ENCODE measurements at regions not wholly inside any gene's neighbourhood (a gene's known extent, or its start where the extent isn't known, plus 50 kb on each side); places are given as distances from the start of the nearest gene placed in this dataset.

GRCh38 chr18:78125206-78125896, 854.3 kb upstream of the SALL3 start:
- H3K4me1 Mint-ChIP-seq: no peaks in the 10 kb centered on the region

GRCh38 chr18:78126106-78126505, 853.5 kb upstream of the SALL3 start:
- no peak overlapping the region for H3K27ac Mint-ChIP-seq

More at GRCh38 chr18:78125206-78125896, 854.3 kb upstream of the SALL3 start:
- Mint-ChIP-seq H3K27me3 (peaks cover 3% of the 10 kb centered on the region), H3K9me3 (peaks cover 9% of the 10 kb centered on the region), H3K27ac (no peak overlapping the region), H3K36me3 (no peaks in the 10 kb centered on the region), H3K4me3 (no peak overlapping the region)
- DNase-seq: no peak

GRCh38 chr18:78126536-78126935, 853.1 kb upstream of the SALL3 start:
- H3K27me3 Mint-ChIP-seq: peaks cover 3% of the 10 kb centered on the region
- H3K36me3 Mint-ChIP-seq: no peaks in the 10 kb centered on the region
- no peak overlapping the region for H3K27ac Mint-ChIP-seq
- no peaks in the 10 kb centered on the region for H3K4me1 Mint-ChIP-seq
- DNase-seq: no peak
- H3K9me3 Mint-ChIP-seq: peaks cover 9% of the 10 kb centered on the region
- no peak overlapping the region for H3K4me3 Mint-ChIP-seq

More at GRCh38 chr18:78126106-78126505, 853.5 kb upstream of the SALL3 start:
- no peaks in the 10 kb centered on the region for H3K4me1 Mint-ChIP-seq
- no peak for DNase-seq
- no peak overlapping the region for H3K4me3 Mint-ChIP-seq
- peaks cover 9% of the 10 kb centered on the region for H3K9me3 Mint-ChIP-seq
- H3K27me3 Mint-ChIP-seq: peaks cover 3% of the 10 kb centered on the region
- no peaks in the 10 kb centered on the region for H3K36me3 Mint-ChIP-seq

- DNase-seq: no peak
- Mint-ChIP-seq H3K27me3 (peaks cover 3% of the 10 kb centered on the region), H3K4me1 (no peaks in the 10 kb centered on the region), H3K9me3 (peaks cover 9% of the 10 kb centered on the region), H3K27ac (no peak overlapping the region), H3K36me3 (no peaks in the 10 kb centered on the region), H3K4me3 (no peak overlapping the region)
Observed at GRCh38 chr18:78127041-78127440, 852.6 kb upstream of the SALL3 start.

GRCh38 chr18:78128004-78128403, 851.6 kb upstream of the SALL3 start:
- no peaks in the 10 kb centered on the region for H3K4me1 Mint-ChIP-seq
- no peak overlapping the region for H3K27ac Mint-ChIP-seq
- no peaks in the 10 kb centered on the region for H3K36me3 Mint-ChIP-seq
- no peak overlapping the region for H3K4me3 Mint-ChIP-seq
- no peak for DNase-seq
- peaks cover 9% of the 10 kb centered on the region for H3K9me3 Mint-ChIP-seq
- H3K27me3 Mint-ChIP-seq: peaks cover 3% of the 10 kb centered on the region

GRCh38 chr18:78129260-78129659, 850.4 kb upstream of the SALL3 start:
- no peak for DNase-seq
- Mint-ChIP-seq H3K27me3 (peaks cover 3% of the 10 kb centered on the region), H3K27ac (no peak overlapping the region), H3K36me3 (no peaks in the 10 kb centered on the region), H3K4me1 (no peaks in the 10 kb centered on the region), H3K4me3 (no peak overlapping the region), H3K9me3 (peaks cover 9% of the 10 kb centered on the region)

GRCh38 chr18:78130232-78131195, 849.1 kb upstream of the SALL3 start:
- peaks cover 3% of the 10 kb centered on the region for H3K27me3 Mint-ChIP-seq
- H3K9me3 Mint-ChIP-seq: peaks cover 6% of the 10 kb centered on the region
- DNase-seq: no peak
- no peaks in the 10 kb centered on the region for H3K4me1 Mint-ChIP-seq
- no peak overlapping the region for H3K27ac Mint-ChIP-seq
- H3K36me3 Mint-ChIP-seq: no peaks in the 10 kb centered on the region
- no peak overlapping the region for H3K4me3 Mint-ChIP-seq

GRCh38 chr18:78133729-78134128, 845.9 kb upstream of the SALL3 start:
- no peaks in the 10 kb centered on the region for H3K36me3 Mint-ChIP-seq
- no peak for DNase-seq
- no peaks in the 10 kb centered on the region for H3K4me1 Mint-ChIP-seq
- H3K9me3 Mint-ChIP-seq: no peaks in the 10 kb centered on the region
- H3K27ac Mint-ChIP-seq: no peak overlapping the region
- no peak overlapping the region for H3K4me3 Mint-ChIP-seq
- H3K27me3 Mint-ChIP-seq: peaks cover 3% of the 10 kb centered on the region

GRCh38 chr18:78136986-78137385, 842.6 kb upstream of the SALL3 start:
- no peak overlapping the region for H3K27ac Mint-ChIP-seq

GRCh38 chr18:78138983-78139496, 840.6 kb upstream of the SALL3 start:
- DNase-seq: no peak
- Mint-ChIP-seq H3K4me3 (no peak overlapping the region), H3K36me3 (no peaks in the 10 kb centered on the region), H3K27ac (no peak overlapping the region), H3K4me1 (no peaks in the 10 kb centered on the region), H3K9me3 (no peaks in the 10 kb centered on the region), H3K27me3 (peaks cover 3% of the 10 kb centered on the region)

More at GRCh38 chr18:78136986-78137385, 842.6 kb upstream of the SALL3 start:
- H3K4me3 Mint-ChIP-seq: no peak overlapping the region
- no peak for DNase-seq
- H3K4me1 Mint-ChIP-seq: no peaks in the 10 kb centered on the region
- H3K27me3 Mint-ChIP-seq: peaks cover 3% of the 10 kb centered on the region
- H3K9me3 Mint-ChIP-seq: no peaks in the 10 kb centered on the region
- no peaks in the 10 kb centered on the region for H3K36me3 Mint-ChIP-seq

- H3K36me3 Mint-ChIP-seq: no peaks in the 10 kb centered on the region
- H3K9me3 Mint-ChIP-seq: no peaks in the 10 kb centered on the region
- no peaks in the 10 kb centered on the region for H3K4me1 Mint-ChIP-seq
- DNase-seq: no peak
- H3K4me3 Mint-ChIP-seq: no peak overlapping the region
- peaks cover 8% of the 10 kb centered on the region for H3K27me3 Mint-ChIP-seq
- H3K27ac Mint-ChIP-seq: no peak overlapping the region
Observed at GRCh38 chr18:78140294-78140693, 839.3 kb upstream of the SALL3 start.

- Mint-ChIP-seq H3K9me3 (no peaks in the 10 kb centered on the region), H3K36me3 (no peaks in the 10 kb centered on the region), H3K27me3 (peaks cover 9% of the 10 kb centered on the region), H3K4me1 (no peaks in the 10 kb centered on the region), H3K4me3 (no peak overlapping the region), H3K27ac (no peak overlapping the region)
- no peak for DNase-seq
Observed at GRCh38 chr18:78144669-78145068, 834.9 kb upstream of the SALL3 start.

GRCh38 chr18:78145096-78145495, 834.5 kb upstream of the SALL3 start:
- Mint-ChIP-seq H3K4me3 (no peak overlapping the region), H3K27ac (no peak overlapping the region), H3K36me3 (no peaks in the 10 kb centered on the region), H3K4me1 (no peaks in the 10 kb centered on the region), H3K9me3 (no peaks in the 10 kb centered on the region), H3K27me3 (peaks cover 9% of the 10 kb centered on the region)
- DNase-seq: no peak

GRCh38 chr18:78146136-78147085, 833.2 kb upstream of the SALL3 start:
- DNase-seq: no peak
- H3K27me3 Mint-ChIP-seq: peaks cover 9% of the 10 kb centered on the region
- no peaks in the 10 kb centered on the region for H3K9me3 Mint-ChIP-seq
- H3K4me3 Mint-ChIP-seq: no peak overlapping the region
- H3K4me1 Mint-ChIP-seq: no peaks in the 10 kb centered on the region
- no peaks in the 10 kb centered on the region for H3K36me3 Mint-ChIP-seq
- H3K27ac Mint-ChIP-seq: no peak overlapping the region

Measured in activated naive CD8-positive, alpha-beta T cell treated with anti-CD3 and anti-CD28 coated beads for 36 hours (primary cell).